Skeletal muscle cell (primary cell): ENCODE measurements at regions not wholly inside any gene's neighbourhood (a gene's known extent, or its start where the extent isn't known, plus 50 kb on each side); places are given as distances from the start of the nearest gene placed in this dataset.
"Not testable (repeated sequence)": the region's sequence is repeated elsewhere in the genome, so short reads cannot be mapped to it uniquely, and the experiment has no call there.

ENCODE experiments used
- DNase-seq: peaks from one replicate; pipeline ENCODE4 v3.0.0-alpha.2; 2010; ENCODE audit warnings: low read depth
- H3K4me3 ChIP-seq: 2 replicates; pipeline ENCODE4 v1.5.1; 2011; ENCODE audit warnings: low read depth, mild to moderate bottlenecking, control low read depth, low read length, moderate library complexity

- no peak overlapping the region for H3K4me3 ChIP-seq
- no peak for DNase-seq
Measured at GRCh38 chr5:63154476-63155309, 576.1 kb downstream of the LRRC70 start.

GRCh38 chr5:63152871-63153270, 574.3 kb downstream of the LRRC70 start:
- DNase-seq: no peak
- H3K4me3 ChIP-seq: no peak overlapping the region

DNA sequence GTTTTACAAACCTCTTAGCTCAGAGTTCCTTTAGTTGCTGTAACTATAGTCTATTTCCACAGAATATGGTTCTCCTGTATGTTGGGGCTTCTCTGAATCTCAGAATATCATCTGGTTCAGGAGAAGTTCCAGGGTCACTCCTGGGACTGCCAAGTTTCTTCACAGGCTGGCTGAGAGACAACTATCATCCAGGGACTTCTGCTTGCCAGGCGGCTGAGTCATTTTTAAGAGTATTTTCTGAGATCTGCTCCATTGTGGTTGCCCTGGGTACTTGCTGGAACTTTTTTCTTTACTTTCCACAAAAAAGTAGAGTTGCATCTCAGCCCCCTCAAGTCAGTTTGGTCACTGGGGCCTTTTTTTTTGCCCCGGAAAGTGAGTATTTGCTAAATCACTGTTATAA, 566.5 kb downstream of the LRRC70 start:
- peak; percentile 13 for DNase-seq
- no peak overlapping the region for H3K4me3 ChIP-seq

GRCh38 chr5:63141591-63141990, 563.0 kb downstream of the LRRC70 start:
- no peak for DNase-seq
- H3K4me3 ChIP-seq: no peak overlapping the region

DNA sequence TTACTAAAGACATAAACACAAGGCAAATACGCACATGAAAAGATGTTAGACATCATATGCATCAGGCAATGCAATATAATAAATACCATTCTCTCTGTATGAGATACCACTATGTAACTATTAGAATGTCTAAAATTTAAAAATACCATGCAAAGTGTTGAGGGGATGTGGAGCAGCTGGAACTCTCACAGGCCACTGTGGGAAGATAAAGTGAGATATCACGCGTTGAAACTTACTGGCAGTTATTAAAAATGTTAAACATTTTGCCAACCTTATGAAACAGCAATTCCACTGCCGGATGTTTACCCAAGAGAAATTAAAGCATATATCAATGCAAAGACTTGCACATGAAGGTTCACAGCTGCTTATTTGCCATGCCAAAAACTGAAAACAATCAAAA, 556.7 kb downstream of the LRRC70 start:
- DNase-seq: no peak
- H3K4me3 ChIP-seq: no peak overlapping the region

DNA sequence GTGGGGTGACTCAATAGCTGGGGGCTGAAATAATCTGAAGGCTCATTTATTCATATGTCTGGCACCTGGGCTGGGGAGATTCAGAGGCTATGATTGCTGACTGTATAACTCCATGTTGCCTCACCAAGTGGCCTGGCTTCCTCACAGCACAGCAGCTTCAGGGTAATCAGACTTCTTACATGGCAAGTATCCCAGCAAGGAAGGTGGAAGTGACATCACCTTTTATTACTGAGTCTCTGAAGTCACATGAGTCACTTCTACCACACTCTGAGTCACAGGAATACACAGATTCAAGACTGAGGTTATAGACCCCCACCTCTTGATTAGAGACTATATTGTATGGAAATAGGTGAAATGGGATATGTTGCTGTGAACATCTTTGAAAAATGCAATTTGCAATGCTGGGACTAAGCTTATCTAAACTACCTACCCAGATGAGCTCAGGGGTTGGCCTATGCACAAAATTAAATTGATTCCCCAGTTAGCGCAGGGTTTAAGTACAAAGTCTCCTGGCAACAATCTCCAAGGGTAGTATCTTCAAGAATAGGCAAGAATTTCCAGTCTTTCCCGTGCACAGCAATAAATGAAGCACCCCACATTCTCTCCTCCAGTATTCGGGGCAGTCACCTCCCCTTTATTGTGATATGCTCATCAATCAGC, 553.1 kb downstream of the LRRC70 start:
- DNase-seq: peak; percentile 74
- no peak overlapping the region for H3K4me3 ChIP-seq

- H3K4me3 ChIP-seq: no peak overlapping the region
- DNase-seq: no peak
Measured at GRCh38 chr5:63128761-63129160, 550.1 kb downstream of the LRRC70 start.

GRCh38 chr5:63128018-63128417, 549.4 kb downstream of the LRRC70 start:
- no peak for DNase-seq
- no peak overlapping the region for H3K4me3 ChIP-seq

DNA sequence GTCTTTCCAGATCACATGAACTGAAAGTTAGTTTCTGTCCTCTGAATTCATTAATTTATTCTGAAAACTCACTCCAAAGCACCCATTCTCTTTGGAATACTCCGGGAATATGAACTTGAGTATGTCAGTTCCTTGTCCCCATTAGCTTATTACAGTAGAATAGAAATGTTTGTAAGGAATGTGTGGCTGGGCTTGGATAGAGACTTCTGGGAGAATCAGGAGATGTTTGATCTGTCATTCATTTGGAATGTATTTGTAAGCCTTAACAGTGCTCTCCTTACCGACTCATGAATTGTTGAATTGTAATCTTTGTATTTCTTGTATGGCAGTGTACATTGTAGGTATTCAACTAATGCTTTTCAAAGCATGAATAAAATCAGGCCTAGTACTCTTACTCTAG, 548.4 kb downstream of the LRRC70 start:
- DNase-seq: peak; percentile 26

GRCh38 chr5:63125862-63126261, 547.2 kb downstream of the LRRC70 start:
- no peak overlapping the region for H3K4me3 ChIP-seq
- DNase-seq: peak; percentile 36

More for the DNA sequence above, 548.4 kb downstream of the LRRC70 start:
- H3K4me3 ChIP-seq: no peak overlapping the region

DNA sequence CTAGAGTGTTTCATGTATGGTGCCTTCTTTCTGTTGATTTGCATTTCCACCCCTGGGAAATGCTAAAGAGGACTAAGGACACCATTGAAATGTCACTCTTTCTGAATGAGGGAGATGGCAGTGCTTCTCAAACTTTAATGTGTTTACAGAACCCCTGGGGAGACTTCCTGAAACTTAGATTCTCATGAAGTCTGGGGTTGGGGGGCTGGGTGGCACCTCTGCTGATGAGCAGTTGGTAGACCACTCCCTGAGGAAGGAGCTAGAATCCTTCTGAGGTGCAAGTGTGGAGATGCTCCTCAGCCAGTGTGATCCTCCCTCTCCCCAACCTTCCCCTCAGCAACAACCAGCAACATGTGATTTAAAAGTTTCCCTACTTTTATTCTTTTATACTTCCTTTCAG, 546.8 kb downstream of the LRRC70 start:
- DNase-seq: no peak
- H3K4me3 ChIP-seq: no peak overlapping the region

DNA sequence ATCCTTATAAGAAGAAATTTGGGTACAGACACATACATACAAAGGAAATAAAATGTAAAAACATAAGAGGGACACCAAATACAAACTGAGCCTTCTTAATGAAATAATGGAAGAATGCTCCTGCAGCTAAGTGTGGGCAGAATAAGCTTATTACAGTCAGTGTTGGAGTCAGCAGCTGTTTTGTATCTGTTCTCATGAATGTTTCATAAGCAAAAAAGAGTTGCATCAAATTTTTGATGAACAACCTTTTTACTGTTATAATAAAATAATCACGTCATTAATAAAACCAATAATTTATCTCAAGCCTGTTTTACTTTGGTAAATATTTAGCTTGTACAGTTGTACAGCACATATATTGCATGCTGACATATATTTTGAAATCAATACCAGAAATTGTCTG, 545.6 kb downstream of the LRRC70 start:
- DNase-seq: no peak
- H3K4me3 ChIP-seq: no peak overlapping the region

- no peak for DNase-seq
- H3K4me3 ChIP-seq: no peak overlapping the region
Measured at GRCh38 chr5:63121471-63121870, 542.9 kb downstream of the LRRC70 start.

GRCh38 chr5:63118221-63118620, 539.6 kb downstream of the LRRC70 start:
- no peak for DNase-seq
- no peak overlapping the region for H3K4me3 ChIP-seq

- H3K4me3 ChIP-seq: no peak overlapping the region
- DNase-seq: no peak
Measured at GRCh38 chr5:63111891-63112290, 533.3 kb downstream of the LRRC70 start.

GRCh38 chr5:63101870-63102269, 523.3 kb downstream of the LRRC70 start:
- no peak for DNase-seq
- H3K4me3 ChIP-seq: no peak overlapping the region

- no peak overlapping the region for H3K4me3 ChIP-seq
- no peak for DNase-seq
Measured at GRCh38 chr5:63097286-63097685, 518.7 kb downstream of the LRRC70 start.

DNA sequence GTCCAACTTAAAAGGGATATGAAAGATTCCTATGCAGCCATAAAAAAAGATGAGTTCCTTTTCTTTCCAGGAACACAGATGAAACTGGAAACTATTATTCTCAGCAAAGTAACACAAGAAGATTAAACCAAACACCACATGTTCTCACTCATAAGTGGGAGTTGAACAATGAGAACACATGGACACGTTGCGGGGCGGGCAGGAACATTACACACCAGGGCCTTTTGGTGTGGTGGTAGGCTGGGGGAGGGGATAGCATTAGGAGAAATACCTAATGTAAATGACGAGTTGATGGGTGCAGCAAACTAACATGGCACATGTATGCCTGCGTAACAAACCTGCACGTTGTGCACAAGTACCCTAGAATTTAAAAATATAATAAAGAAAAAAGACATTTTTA, 516.1 kb downstream of the LRRC70 start:
- H3K4me3 ChIP-seq: no peak overlapping the region
- DNase-seq: no peak

- DNase-seq: no peak
Measured at GRCh38 chr5:63089147-63089546, 510.5 kb downstream of the LRRC70 start.

DNA sequence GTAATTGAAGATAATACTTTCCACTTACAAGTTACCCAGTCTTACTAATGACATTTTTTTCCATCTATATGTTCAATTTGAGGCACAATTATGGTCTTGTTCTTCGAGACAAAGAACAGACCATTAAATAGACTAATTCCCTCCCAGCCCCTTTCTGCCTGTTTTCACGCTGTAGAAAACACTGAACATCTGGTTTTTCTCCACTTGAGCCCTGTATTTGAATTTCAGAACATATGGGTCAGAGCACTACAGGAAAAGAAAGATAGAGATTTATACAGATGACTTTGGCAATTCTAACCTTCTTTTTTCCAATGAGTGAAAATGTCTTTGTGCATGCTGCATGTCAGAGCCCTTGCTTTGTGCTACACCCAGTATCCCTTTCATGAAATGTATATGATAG, 506.9 kb downstream of the LRRC70 start:
- DNase-seq: no peak
- H3K4me3 ChIP-seq: no peak overlapping the region

More at GRCh38 chr5:63089147-63089546, 510.5 kb downstream of the LRRC70 start:
- no peak overlapping the region for H3K4me3 ChIP-seq

- not testable (repeated sequence) for H3K4me3 ChIP-seq, DNase-seq
Measured at GRCh38 chr5:63083689-63084088, 505.1 kb downstream of the LRRC70 start.
